ENCODE measurements at regions not wholly inside any gene's neighbourhood (a gene's known extent, or its start where the extent isn't known, plus 50 kb on each side); places are given as distances from the start of the nearest gene placed in this dataset.

DNA sequence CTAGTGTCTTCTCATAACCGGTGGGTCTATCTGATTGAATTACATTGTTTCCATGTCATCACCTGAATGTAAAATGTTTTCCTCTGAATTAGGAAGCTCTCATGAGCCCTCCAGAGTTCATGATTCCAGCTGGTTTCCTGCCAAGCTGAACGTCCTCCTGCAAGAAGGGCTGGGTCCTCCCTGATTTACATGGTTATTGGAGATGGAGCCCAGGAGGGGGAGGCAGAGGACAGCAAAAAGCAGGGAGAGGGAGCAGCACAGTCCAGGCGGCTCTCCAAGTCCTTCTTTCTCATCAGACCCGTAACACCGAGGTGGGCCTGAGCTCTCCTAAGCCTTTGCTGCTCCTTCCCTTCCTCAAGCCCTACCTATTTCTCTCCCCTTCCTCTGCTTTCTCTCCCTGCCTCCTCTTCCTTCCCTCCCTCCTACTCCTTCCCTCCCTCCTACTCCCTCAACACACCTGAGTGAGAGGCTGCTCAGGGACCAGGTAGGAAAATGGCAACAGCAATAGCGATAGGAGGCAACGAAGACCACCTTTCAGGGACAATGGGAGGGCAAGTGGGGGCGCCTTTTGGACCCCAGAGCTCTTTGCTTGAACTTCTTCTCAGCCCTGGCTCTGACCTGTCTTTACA lies 265.9 kb downstream of the PRDM2 start:
- Histone ChIP-seq H3K27me3 (ENCODE audit: control insufficient read depth in 1 of 2, insufficient read depth in 2 of 2, low read length in 2 of 2) (peaks cover 0 to 1% of the 10 kb centered on the region in 2 donors), H3K36me3 (ENCODE audit: control insufficient read depth in 2 of 2, insufficient read depth in 2 of 2, low read length in 2 of 2) (no peaks in the 10 kb centered on the region), H3K4me1 (ENCODE audit: control insufficient read depth, insufficient read depth, low read length) (no peaks in the 10 kb centered on the region), H3K27ac (ENCODE audit: low read length) (no peak overlapping the region), H3K9ac (ENCODE audit: low read length in 2 of 2) (no peak overlapping the region), H3K4me3 (ENCODE audit: low read length in 2 of 2) (no peak overlapping the region), H3K9me3 (ENCODE audit: control insufficient read depth in 2 of 2, low read length in 2 of 2) (peaks cover 0 to 7% of the 10 kb centered on the region in 2 donors)

DNA sequence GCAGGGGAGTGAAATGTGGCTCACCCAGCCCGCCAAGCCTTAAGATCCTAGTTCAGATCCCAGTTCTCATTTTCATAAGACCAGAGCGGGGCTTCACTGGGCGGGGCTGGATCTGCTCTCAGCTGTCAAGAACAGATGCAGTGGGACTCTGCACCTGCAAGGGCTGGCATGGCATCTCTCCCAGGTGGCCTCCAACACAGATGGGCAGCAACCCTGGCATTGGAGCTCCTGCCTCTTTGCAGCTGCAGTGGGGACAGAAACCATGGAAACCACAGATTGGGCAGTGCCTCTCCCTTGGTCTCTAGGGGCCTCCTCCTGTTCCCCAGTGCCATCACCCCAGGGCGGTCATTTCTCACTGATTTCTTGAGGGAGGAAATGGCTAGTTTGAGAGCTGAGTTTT lies 267.7 kb downstream of the PRDM2 start:
- no peak overlapping the region for H3K9ac ChIP-seq (ENCODE audit: low read length in 2 of 2)
- H3K9me3 ChIP-seq (ENCODE audit: control insufficient read depth in 2 of 2, low read length in 2 of 2), result peaks cover 0 to 14% of the 10 kb centered on the region in 2 donors
- no peaks in the 10 kb centered on the region for H3K4me1 ChIP-seq (ENCODE audit: control insufficient read depth, insufficient read depth, low read length)
- H3K36me3 ChIP-seq (ENCODE audit: control insufficient read depth in 2 of 2, insufficient read depth in 2 of 2, low read length in 2 of 2), result no peaks in the 10 kb centered on the region
- no peak overlapping the region for H3K4me3 ChIP-seq (ENCODE audit: low read length in 2 of 2)
- no peaks in the 10 kb centered on the region for H3K27me3 ChIP-seq (ENCODE audit: control insufficient read depth in 1 of 2, insufficient read depth in 2 of 2, low read length in 2 of 2)
- no peak overlapping the region for H3K27ac ChIP-seq (ENCODE audit: low read length)

DNA sequence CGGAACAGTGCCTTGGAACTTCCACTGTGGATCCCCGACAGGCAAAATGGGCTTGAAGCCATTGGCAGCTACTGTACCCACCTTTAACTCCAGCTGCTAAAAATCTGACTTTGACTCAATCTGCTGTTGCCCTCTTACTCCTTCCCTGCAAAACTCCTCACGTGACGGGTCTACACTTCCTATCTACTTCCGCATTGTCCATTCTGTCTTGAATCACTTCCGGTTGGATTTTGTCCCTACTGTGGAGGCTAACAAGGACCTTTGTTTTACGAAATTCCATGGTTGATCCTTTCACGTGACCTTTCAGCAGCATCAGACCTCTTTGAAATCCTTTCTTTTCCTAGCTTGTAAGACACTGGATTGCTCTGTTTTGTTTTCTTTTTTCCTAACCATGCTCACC lies 268.4 kb downstream of the PRDM2 start:
- Histone ChIP-seq H3K36me3 (ENCODE audit: control insufficient read depth in 2 of 2, insufficient read depth in 2 of 2, low read length in 2 of 2) (no peaks in the 10 kb centered on the region), H3K27ac (ENCODE audit: low read length) (no peak overlapping the region), H3K27me3 (ENCODE audit: control insufficient read depth in 1 of 2, insufficient read depth in 2 of 2, low read length in 2 of 2) (no peaks in the 10 kb centered on the region), H3K9ac (ENCODE audit: low read length in 2 of 2) (no peak overlapping the region), H3K4me3 (ENCODE audit: low read length in 2 of 2) (no peak overlapping the region), H3K4me1 (ENCODE audit: control insufficient read depth, insufficient read depth, low read length) (no peaks in the 10 kb centered on the region), H3K9me3 (ENCODE audit: control insufficient read depth in 2 of 2, low read length in 2 of 2) (peaks cover 0 to 14% of the 10 kb centered on the region in 2 donors)

DNA sequence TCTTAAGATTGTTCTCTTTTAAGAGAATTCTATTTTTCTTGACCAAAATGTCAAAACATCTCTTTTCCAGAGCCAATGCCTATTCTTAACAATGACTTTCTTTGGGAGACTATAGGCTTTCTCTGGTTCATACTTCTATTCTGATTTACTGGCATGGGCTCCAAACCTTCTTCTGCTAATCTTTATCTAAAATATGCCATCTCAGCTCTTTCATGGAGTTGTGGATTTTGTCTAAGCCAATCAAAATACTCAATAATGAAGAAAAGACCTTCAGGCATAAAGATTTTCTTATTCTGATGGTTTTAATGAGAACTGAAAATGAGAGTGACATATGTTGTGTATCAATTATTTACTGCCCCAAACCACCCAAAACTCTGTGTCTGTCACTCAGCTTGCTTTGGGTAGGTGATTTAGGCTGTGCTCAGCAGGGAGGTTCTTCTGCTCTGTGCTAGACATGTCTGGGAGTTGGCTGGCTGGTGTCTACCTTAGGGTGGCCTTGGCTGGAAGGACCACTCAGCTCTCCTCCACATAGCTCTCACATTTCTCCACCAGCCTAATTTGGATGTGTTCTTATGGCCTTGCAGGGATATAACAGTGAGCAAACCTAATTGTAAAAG lies 270.8 kb downstream of the PRDM2 start:
- no peaks in the 10 kb centered on the region for H3K4me1 ChIP-seq (ENCODE audit: control insufficient read depth, insufficient read depth, low read length)
- H3K4me3 ChIP-seq (ENCODE audit: low read length in 2 of 2), result no peak overlapping the region
- no peaks in the 10 kb centered on the region for H3K27me3 ChIP-seq (ENCODE audit: control insufficient read depth in 1 of 2, insufficient read depth in 2 of 2, low read length in 2 of 2)
- no peaks in the 10 kb centered on the region for H3K36me3 ChIP-seq (ENCODE audit: control insufficient read depth in 2 of 2, insufficient read depth in 2 of 2, low read length in 2 of 2)
- peaks cover 0 to 14% of the 10 kb centered on the region in 2 donors for H3K9me3 ChIP-seq (ENCODE audit: control insufficient read depth in 2 of 2, low read length in 2 of 2)
- H3K27ac ChIP-seq (ENCODE audit: low read length), result no peak overlapping the region
- H3K9ac ChIP-seq (ENCODE audit: low read length in 2 of 2), result no peak overlapping the region

DNA sequence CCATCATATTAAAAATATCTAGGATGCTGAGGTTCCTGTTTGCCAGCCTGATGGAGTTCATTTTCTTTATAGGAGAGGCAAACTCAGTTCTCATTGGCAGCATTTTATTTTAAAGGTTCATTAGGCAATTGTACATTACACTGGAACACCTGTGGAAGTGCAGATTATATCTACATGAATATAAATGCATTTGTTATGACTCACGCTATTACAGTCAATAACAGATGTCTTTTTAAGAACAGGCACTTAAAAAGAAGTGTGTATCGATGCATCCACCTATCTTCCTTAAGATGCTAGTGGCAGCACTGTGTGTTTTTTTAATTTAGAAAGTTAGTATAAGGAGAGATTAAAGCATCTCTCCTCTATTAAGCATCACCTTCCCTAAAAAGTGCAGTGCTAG lies 276.5 kb downstream of the PRDM2 start:
- no peak overlapping the region for H3K9ac ChIP-seq (ENCODE audit: low read length in 2 of 2)
- no peak overlapping the region for H3K4me3 ChIP-seq (ENCODE audit: low read length in 2 of 2)
- peaks cover 0 to under 1% of the 10 kb centered on the region in 2 donors for H3K9me3 ChIP-seq (ENCODE audit: control insufficient read depth in 2 of 2, low read length in 2 of 2)
- H3K27ac ChIP-seq (ENCODE audit: low read length), result no peak overlapping the region
- no peaks in the 10 kb centered on the region for H3K4me1 ChIP-seq (ENCODE audit: control insufficient read depth, insufficient read depth, low read length)
- no peaks in the 10 kb centered on the region for H3K27me3 ChIP-seq (ENCODE audit: control insufficient read depth in 1 of 2, insufficient read depth in 2 of 2, low read length in 2 of 2)
- H3K36me3 ChIP-seq (ENCODE audit: control insufficient read depth in 2 of 2, insufficient read depth in 2 of 2, low read length in 2 of 2), result no peaks in the 10 kb centered on the region

DNA sequence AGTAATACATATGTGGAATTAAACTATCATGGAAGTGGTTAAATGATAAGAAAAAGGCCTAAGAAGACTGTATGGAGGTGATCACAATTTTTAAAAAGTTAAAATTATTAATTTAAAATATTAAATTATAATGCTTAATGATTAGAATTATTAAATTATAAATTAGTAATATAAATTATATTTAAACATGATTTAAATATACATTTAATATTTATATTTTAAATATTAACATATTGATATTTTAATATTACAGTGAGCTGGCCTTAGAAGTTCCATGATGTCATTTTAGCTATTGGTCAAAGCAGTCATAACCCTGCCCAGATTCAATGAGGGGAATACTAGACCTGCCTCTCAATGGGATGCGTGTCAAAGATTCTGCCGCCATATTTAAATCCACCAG lies 281.2 kb downstream of the PRDM2 start:
- H3K4me1 ChIP-seq (ENCODE audit: control insufficient read depth, insufficient read depth, low read length), result no peaks in the 10 kb centered on the region
- H3K27ac ChIP-seq (ENCODE audit: low read length), result no peak overlapping the region
- no peaks in the 10 kb centered on the region for H3K27me3 ChIP-seq (ENCODE audit: control insufficient read depth in 1 of 2, insufficient read depth in 2 of 2, low read length in 2 of 2)
- H3K9me3 ChIP-seq (ENCODE audit: control insufficient read depth in 2 of 2, low read length in 2 of 2), result no peaks in the 10 kb centered on the region
- H3K36me3 ChIP-seq (ENCODE audit: control insufficient read depth in 2 of 2, insufficient read depth in 2 of 2, low read length in 2 of 2), result no peaks in the 10 kb centered on the region
- H3K9ac ChIP-seq (ENCODE audit: low read length in 2 of 2), result no peak overlapping the region
- H3K4me3 ChIP-seq (ENCODE audit: low read length in 2 of 2), result no peak overlapping the region

DNA sequence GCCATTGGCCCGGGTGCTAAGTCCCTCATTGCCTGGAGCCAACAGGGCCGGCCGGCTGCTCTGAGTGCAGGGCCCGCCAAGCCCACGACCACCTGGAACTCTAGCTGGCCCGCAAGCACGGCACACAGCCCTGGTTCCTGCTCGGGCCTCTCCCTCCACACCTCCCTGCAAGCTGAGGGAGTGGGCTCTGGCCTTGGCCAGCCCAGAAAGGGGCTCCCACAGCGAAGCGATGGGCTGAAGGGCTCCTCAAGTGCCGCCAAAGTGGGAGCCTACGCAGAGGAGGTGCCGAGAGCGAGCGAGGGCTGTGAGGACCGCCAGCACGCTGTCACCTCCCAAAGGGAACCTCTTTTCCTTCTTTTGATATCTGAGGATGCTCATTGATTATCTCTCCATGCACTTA lies 283.4 kb downstream of the PRDM2 start:
- Histone ChIP-seq H3K27ac (ENCODE audit: low read length) (no peak overlapping the region), H3K36me3 (ENCODE audit: control insufficient read depth in 2 of 2, insufficient read depth in 2 of 2, low read length in 2 of 2) (no peaks in the 10 kb centered on the region), H3K4me3 (ENCODE audit: low read length in 2 of 2) (no peak overlapping the region), H3K4me1 (ENCODE audit: control insufficient read depth, insufficient read depth, low read length) (no peaks in the 10 kb centered on the region), H3K9ac (ENCODE audit: low read length in 2 of 2) (no peak overlapping the region), H3K27me3 (ENCODE audit: control insufficient read depth in 1 of 2, insufficient read depth in 2 of 2, low read length in 2 of 2) (no peaks in the 10 kb centered on the region), H3K9me3 (ENCODE audit: control insufficient read depth in 2 of 2, low read length in 2 of 2) (no peaks in the 10 kb centered on the region)

DNA sequence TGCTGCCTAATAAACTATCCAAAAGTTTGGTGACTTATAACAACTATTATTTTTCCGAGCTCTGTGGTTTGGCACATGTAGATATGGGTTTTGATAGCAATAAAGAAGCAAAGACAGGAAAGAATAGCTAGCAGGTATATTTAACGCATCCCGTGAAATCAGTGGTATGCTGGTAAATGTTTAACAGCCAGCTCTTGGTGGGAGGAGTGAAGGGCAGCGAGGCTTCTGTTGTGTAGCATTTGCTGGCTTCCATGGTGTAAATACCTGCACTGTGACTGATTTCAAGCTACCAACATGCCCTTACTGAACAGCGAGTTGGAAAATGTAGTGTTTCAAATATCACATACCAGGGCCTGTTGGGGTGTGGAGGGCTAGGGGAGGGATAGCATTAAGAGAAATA lies 291.0 kb downstream of the PRDM2 start:
- Histone ChIP-seq H3K27me3 (ENCODE audit: control insufficient read depth in 1 of 2, insufficient read depth in 2 of 2, low read length in 2 of 2) (no peaks in the 10 kb centered on the region), H3K27ac (ENCODE audit: low read length) (no peak overlapping the region), H3K4me1 (ENCODE audit: control insufficient read depth, insufficient read depth, low read length) (no peaks in the 10 kb centered on the region), H3K4me3 (ENCODE audit: low read length in 2 of 2) (no peak overlapping the region), H3K36me3 (ENCODE audit: control insufficient read depth in 2 of 2, insufficient read depth in 2 of 2, low read length in 2 of 2) (no peaks in the 10 kb centered on the region), H3K9ac (ENCODE audit: low read length in 2 of 2) (no peak overlapping the region), H3K9me3 (ENCODE audit: control insufficient read depth in 2 of 2, low read length in 2 of 2) (no peaks in the 10 kb centered on the region)

DNA sequence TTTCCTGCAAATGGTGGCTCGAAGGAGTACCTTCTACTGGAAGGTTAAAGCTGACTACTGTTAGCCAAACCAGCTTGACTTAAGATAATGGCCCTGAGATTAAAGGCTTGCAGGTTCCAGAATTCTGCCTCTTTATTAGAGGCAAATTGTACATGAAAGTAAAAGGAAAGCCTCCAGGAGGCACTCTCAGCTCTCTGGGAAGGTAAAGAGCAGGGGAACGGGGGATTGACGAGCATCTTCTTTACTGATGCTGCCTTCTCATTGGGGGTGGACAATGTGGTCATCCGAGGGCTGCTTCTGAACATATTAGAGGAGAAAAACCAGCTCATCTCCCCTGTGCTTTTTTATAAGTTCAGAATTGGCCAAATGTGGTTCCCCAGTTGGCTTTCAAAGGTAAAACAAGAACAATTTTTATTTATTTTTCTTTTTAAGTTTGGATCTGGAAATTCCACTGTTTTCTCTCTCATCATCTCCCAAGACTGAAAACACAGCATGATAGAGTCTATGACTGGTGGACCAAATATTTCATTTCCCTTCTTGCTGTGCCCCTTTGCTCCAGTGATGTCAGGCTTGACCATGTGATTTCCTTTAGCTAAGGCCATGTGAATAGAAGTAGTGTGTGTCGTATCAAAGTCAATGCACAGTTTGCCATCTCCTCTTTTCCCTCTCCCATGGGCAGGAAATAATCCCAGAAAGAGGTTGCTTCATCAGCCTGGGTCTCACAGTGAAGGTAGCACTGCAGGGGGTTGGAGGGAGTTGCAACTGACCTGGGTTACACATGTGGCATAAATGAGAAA lies 292.7 kb downstream of the PRDM2 start:
- Histone ChIP-seq H3K36me3 (ENCODE audit: control insufficient read depth in 2 of 2, insufficient read depth in 2 of 2, low read length in 2 of 2) (no peaks in the 10 kb centered on the region), H3K9ac (ENCODE audit: low read length in 2 of 2) (no peak overlapping the region), H3K27me3 (ENCODE audit: control insufficient read depth in 1 of 2, insufficient read depth in 2 of 2, low read length in 2 of 2) (no peaks in the 10 kb centered on the region), H3K9me3 (ENCODE audit: control insufficient read depth in 2 of 2, low read length in 2 of 2) (peaks cover 0 to 3% of the 10 kb centered on the region in 2 donors), H3K4me1 (ENCODE audit: control insufficient read depth, insufficient read depth, low read length) (no peaks in the 10 kb centered on the region), H3K4me3 (ENCODE audit: low read length in 2 of 2) (no peak overlapping the region), H3K27ac (ENCODE audit: low read length) (no peak overlapping the region)

DNA sequence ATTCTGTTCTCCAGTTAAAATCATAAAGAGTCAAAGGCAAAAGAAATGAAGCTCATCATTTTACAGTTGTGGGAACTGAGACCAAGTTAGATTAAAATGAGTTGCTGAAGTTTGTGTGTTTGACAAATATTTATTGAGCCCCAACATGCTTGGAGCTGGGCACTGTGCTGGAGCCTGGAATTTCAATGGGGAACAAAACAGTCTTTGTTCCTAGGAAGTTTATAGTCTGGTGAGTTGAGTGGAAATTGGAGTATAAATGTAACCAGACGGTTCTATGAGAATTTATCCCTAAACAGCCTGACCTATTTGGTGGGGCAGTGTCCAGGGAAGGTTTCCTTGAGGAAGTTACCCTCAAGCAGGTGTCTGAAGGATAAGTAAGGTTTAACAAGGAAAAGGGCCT lies 294.4 kb downstream of the PRDM2 start:
- Histone ChIP-seq H3K4me3 (ENCODE audit: low read length in 2 of 2) (no peak overlapping the region), H3K27me3 (ENCODE audit: control insufficient read depth in 1 of 2, insufficient read depth in 2 of 2, low read length in 2 of 2) (no peaks in the 10 kb centered on the region), H3K36me3 (ENCODE audit: control insufficient read depth in 2 of 2, insufficient read depth in 2 of 2, low read length in 2 of 2) (no peaks in the 10 kb centered on the region), H3K4me1 (ENCODE audit: control insufficient read depth, insufficient read depth, low read length) (no peaks in the 10 kb centered on the region), H3K27ac (ENCODE audit: low read length) (no peak overlapping the region), H3K9me3 (ENCODE audit: control insufficient read depth in 2 of 2, low read length in 2 of 2) (peaks cover 0 to 3% of the 10 kb centered on the region in 2 donors), H3K9ac (ENCODE audit: low read length in 2 of 2) (no peak overlapping the region)

DNA sequence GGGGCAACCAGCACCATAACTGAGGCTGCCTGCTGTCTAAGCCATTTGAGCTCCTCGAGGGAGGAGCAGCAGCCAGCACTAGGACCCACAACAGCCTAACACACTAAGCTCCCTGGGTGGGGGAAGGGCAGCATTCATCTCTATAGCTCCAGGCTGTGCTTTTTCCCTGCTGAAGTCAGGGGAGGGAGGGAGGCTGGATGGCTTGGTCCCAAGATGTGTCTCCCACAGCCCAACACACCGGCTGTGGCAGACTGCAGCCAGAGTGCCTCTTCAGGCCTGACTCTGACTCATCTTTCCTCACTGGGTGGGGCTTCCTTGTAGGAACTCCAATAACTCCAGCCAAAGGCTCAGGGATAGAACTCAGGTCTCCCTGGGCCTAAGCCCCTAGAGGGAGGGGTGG lies 296.3 kb downstream of the PRDM2 start:
- Histone ChIP-seq H3K4me3 (ENCODE audit: low read length in 2 of 2) (no peak overlapping the region), H3K27ac (ENCODE audit: low read length) (no peak overlapping the region), H3K9me3 (ENCODE audit: control insufficient read depth in 2 of 2, low read length in 2 of 2) (peaks cover 0 to 3% of the 10 kb centered on the region in 2 donors), H3K4me1 (ENCODE audit: control insufficient read depth, insufficient read depth, low read length) (no peaks in the 10 kb centered on the region), H3K9ac (ENCODE audit: low read length in 2 of 2) (no peak overlapping the region), H3K36me3 (ENCODE audit: control insufficient read depth in 2 of 2, insufficient read depth in 2 of 2, low read length in 2 of 2) (no peaks in the 10 kb centered on the region), H3K27me3 (ENCODE audit: control insufficient read depth in 1 of 2, insufficient read depth in 2 of 2, low read length in 2 of 2) (no peaks in the 10 kb centered on the region)
